ENCODE measurements at regions not wholly inside any gene's neighbourhood (a gene's known extent, or its start where the extent isn't known, plus 50 kb on each side); places are given as distances from the start of the nearest gene placed in this dataset.
"Not testable (repeated sequence)": the region's sequence is repeated elsewhere in the genome, so short reads cannot be mapped to it uniquely, and the experiment has no call there.

GRCh38 chr5:17854901-17855300 is 220.6 kb downstream of the TAF11L14 start:
- no peak for DNase-seq
- TF ChIP-seq, protein P1, sequence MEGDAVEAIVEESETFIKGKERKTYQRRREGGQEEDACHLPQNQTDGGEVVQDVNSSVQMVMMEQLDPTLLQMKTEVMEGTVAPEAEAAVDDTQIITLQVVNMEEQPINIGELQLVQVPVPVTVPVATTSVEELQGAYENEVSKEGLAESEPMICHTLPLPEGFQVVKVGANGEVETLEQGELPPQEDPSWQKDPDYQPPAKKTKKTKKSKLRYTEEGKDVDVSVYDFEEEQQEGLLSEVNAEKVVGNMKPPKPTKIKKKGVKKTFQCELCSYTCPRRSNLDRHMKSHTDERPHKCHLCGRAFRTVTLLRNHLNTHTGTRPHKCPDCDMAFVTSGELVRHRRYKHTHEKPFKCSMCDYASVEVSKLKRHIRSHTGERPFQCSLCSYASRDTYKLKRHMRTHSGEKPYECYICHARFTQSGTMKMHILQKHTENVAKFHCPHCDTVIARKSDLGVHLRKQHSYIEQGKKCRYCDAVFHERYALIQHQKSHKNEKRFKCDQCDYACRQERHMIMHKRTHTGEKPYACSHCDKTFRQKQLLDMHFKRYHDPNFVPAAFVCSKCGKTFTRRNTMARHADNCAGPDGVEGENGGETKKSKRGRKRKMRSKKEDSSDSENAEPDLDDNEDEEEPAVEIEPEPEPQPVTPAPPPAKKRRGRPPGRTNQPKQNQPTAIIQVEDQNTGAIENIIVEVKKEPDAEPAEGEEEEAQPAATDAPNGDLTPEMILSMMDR (IDR thresholded peaks at IDR 0.05), result no peak

GRCh38 chr5:17860660-17861315 is 226.5 kb downstream of the TAF11L14 start:
- H3K4me1 ChIP-seq, result no peaks in the 10 kb centered on the region
- intact Hi-C loops (cut with DNase I), result no loop called here
- TF ChIP-seq, protein P1 (IDR thresholded peaks at IDR 0.05), result no peak
- WGBS, 2 donors, result 75 to 90% methylated on average over 2 of the region's 2 CpGs
- H3K27me3 ChIP-seq, result no peaks in the 10 kb centered on the region
- FAIRE-seq (no peak), ATAC-seq (peak in 1 of 4 donors; percentile 30), DNase-seq (no peak)
- H3K4me3 ChIP-seq, result no peak overlapping the region
- H3K36me3 ChIP-seq, result no peaks in the 10 kb centered on the region
- no peaks in the 10 kb centered on the region for H3K9me3 ChIP-seq
- no peak overlapping the region for H3K27ac ChIP-seq

More at GRCh38 chr5:17854901-17855300, 220.6 kb downstream of the TAF11L14 start:
- intact Hi-C loops (cut with DNase I), result no loop called here
- H3K36me3 ChIP-seq, result no peaks in the 10 kb centered on the region
- no peak overlapping the region for H3K4me3 ChIP-seq
- no peaks in the 10 kb centered on the region for H3K9me3 ChIP-seq
- H3K27me3 ChIP-seq, result no peaks in the 10 kb centered on the region
- ATAC-seq (no peak), FAIRE-seq (no peak)
- H3K4me1 ChIP-seq, result no peaks in the 10 kb centered on the region
- H3K27ac ChIP-seq, result no peak overlapping the region

GRCh38 chr5:17864903-17865302 is 230.6 kb downstream of the TAF11L14 start:
- H3K27me3 ChIP-seq; ATAC-seq; FAIRE-seq; H3K36me3 ChIP-seq; H3K27ac ChIP-seq; DNase-seq; intact Hi-C loops (cut with DNase I); H3K4me1 ChIP-seq; H3K9me3 ChIP-seq; H3K4me3 ChIP-seq: not testable (repeated sequence)
- WGBS, 2 donors, result 51 to 66% methylated on average over 2 of the region's 2 CpGs

DNA sequence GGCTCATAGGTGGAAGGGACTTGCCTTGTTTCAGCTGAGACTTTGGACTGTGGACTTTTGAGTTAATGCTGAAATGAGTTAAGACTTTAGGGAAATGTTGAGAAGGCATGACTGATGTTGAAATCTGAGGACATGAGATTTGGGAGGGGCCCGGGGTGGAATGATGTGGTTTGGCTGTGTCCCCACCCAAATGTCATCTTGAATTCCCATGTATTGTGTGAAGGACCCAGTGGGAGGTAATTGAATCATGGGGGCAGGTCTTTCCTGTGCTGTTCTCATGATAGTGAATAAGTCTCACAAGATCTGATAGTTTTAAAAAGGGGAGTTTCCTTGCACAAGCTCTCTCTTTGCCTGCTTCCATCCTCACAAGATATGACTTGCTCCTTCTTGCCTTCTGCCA is 231.7 kb downstream of the TAF11L14 start:
- H3K4me3 ChIP-seq; DNase-seq; H3K27ac ChIP-seq; ATAC-seq; H3K36me3 ChIP-seq; FAIRE-seq; H3K27me3 ChIP-seq; H3K4me1 ChIP-seq; intact Hi-C loops (cut with DNase I); H3K9me3 ChIP-seq: not testable (repeated sequence)
- WGBS, 2 donors, result 58 to 68% methylated on average over 1 of the region's 1 CpG

GRCh38 chr5:17872204-17872603 is 237.9 kb downstream of the TAF11L14 start:
- H3K4me1 ChIP-seq, result no peaks in the 10 kb centered on the region
- H3K9me3 ChIP-seq, result no peaks in the 10 kb centered on the region
- WGBS, 2 donors, result 34 to 41% methylated on average over 4 of the region's 4 CpGs
- no peaks in the 10 kb centered on the region for H3K36me3 ChIP-seq
- intact Hi-C loops (cut with DNase I), result no loop called here
- DNase-seq (no peak), ATAC-seq (no peak), FAIRE-seq (no peak)
- TF ChIP-seq, protein P1 (IDR thresholded peaks at IDR 0.05), result no peak
- no peak overlapping the region for H3K27ac ChIP-seq
- no peaks in the 10 kb centered on the region for H3K27me3 ChIP-seq
- H3K4me3 ChIP-seq, result no peak overlapping the region

- Histone ChIP-seq H3K9me3 (no peaks in the 10 kb centered on the region), H3K36me3 (no peaks in the 10 kb centered on the region), H3K4me3 (no peak overlapping the region), H3K27me3 (no peaks in the 10 kb centered on the region), H3K27ac (no peak overlapping the region), H3K4me1 (no peaks in the 10 kb centered on the region)
- no peak for DNase-seq
- intact Hi-C loops (cut with DNase I), result no loop called here
- ATAC-seq, result no peak
- TF ChIP-seq, protein P1 (IDR thresholded peaks at IDR 0.05), result no peak
- WGBS, 2 donors, result 58 to 74% methylated on average over 2 of the region's 2 CpGs
- FAIRE-seq, result no peak
These were observed 244.3 kb downstream of the TAF11L14 start for GRCh38 chr5:17878541-17878940.
